ENCODE measurements at regions not wholly inside any gene's neighbourhood (a gene's known extent, or its start where the extent isn't known, plus 50 kb on each side); places are given as distances from the start of the nearest gene placed in this dataset.
A peak's percentile ranks its signal among the peaks of the same experiment; 100 is the strongest.

DNA sequence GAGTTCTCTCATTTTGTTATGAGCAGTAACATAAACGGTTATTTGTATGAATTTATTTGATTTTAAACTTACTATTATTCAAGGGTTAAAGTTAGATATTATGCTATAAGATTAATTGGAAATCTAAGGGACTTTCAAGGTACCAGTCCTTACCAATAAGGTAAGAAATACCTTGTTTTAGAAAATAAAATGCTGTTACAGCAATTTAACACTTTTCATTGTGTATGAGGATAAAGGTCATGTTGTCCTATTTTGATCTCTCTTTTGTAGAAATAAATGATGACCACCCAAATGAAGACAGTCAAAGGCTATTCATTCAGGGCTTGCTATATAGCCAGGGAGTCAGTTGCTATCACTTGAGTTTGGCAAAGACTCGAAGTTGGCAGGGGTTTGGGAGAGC is 1185.9 kb upstream of the GOT2 start:
- Histone ChIP-seq H3K4me1 (ENCODE audit: insufficient read depth) (no peaks in the 10 kb centered on the region), H3K4me3 (no peak overlapping the region), H4K20me1 (ENCODE audit: insufficient read depth) (no peaks in the 10 kb centered on the region), H3K36me3 (ENCODE audit: low read depth) (no peaks in the 10 kb centered on the region), H3K27ac (no peak overlapping the region), H3K79me2 (ENCODE audit: insufficient read depth) (no peaks in the 10 kb centered on the region), H3K9me3 (ENCODE audit: low read depth) (no peaks in the 10 kb centered on the region), H3K9ac (no peak overlapping the region), H3F3A (ENCODE audit: insufficient read depth) (no peaks in the 10 kb centered on the region), H3K27me3 (replicated peaks; ENCODE audit: insufficient read depth) (no peaks in the 10 kb centered on the region), H2AFZ (no peak overlapping the region), H3K9me2 (ENCODE audit: insufficient read depth) (no peaks in the 10 kb centered on the region), H3K4me2 (ENCODE audit: unreplicated experiment) (no peak overlapping the region)
- in situ Hi-C loops (cut with MboI), result no loop called here
- TF ChIP-seq EZH2 (IDR thresholded peaks at IDR 0.05; ENCODE audit: insufficient read depth, poor library complexity, severe bottlenecking), result no peak
- TF ChIP-seq EZH2phosphoT487 (IDR thresholded peaks at IDR 0.05; ENCODE audit: insufficient read depth, low read depth), result no peak
- 3% methylated on average over 2 of the region's 2 CpGs for WGBS, 2 experiments (ENCODE audit: low coverage in 1 of 2, low lambda C conversion rate in 2 of 2, missing lambda C conversion rate in 2 of 2)
- DNase-seq, result no peak

DNA sequence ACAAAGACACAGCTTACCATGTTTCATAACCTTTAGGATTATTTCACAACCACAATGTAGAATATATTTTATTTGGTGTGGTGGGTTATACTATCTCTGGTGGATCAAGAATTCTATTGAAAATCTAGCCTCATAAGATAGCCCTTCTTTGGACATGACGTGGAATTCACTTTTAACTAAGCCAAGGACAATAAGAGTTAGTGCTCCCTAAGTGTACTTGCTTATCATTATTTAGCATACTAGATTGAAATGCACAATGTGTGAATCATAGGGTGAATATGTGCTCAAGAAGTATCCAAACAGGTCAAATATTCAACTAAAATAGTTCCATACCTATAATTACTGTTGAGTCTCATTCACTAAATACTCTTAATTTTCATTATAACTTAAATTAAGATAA is 1179.5 kb upstream of the GOT2 start:
- Histone ChIP-seq H4K20me1 (ENCODE audit: insufficient read depth) (no peaks in the 10 kb centered on the region), H3K4me1 (ENCODE audit: insufficient read depth) (no peaks in the 10 kb centered on the region), H3K27ac (no peak overlapping the region), H3K4me2 (ENCODE audit: unreplicated experiment) (no peak overlapping the region), H3K79me2 (ENCODE audit: insufficient read depth) (no peaks in the 10 kb centered on the region), H3K4me3 (no peak overlapping the region), H2AFZ (no peak overlapping the region), H3F3A (ENCODE audit: insufficient read depth) (no peaks in the 10 kb centered on the region), H3K36me3 (ENCODE audit: low read depth) (no peaks in the 10 kb centered on the region), H3K9me2 (ENCODE audit: insufficient read depth) (no peaks in the 10 kb centered on the region), H3K9me3 (ENCODE audit: low read depth) (no peaks in the 10 kb centered on the region), H3K27me3 (replicated peaks; ENCODE audit: insufficient read depth) (no peaks in the 10 kb centered on the region), H3K9ac (no peak overlapping the region)
- no peak for DNase-seq
- no peak for TF ChIP-seq EZH2 (IDR thresholded peaks at IDR 0.05; ENCODE audit: insufficient read depth, poor library complexity, severe bottlenecking)
- TF ChIP-seq EZH2phosphoT487 (IDR thresholded peaks at IDR 0.05; ENCODE audit: insufficient read depth, low read depth), result no peak
- WGBS, 2 experiments (ENCODE audit: low coverage in 1 of 2, low lambda C conversion rate in 2 of 2, missing lambda C conversion rate in 2 of 2), result 6 to 16% methylated on average over 1 of the region's 1 CpG
- in situ Hi-C loops (cut with MboI), result no loop called here

DNA sequence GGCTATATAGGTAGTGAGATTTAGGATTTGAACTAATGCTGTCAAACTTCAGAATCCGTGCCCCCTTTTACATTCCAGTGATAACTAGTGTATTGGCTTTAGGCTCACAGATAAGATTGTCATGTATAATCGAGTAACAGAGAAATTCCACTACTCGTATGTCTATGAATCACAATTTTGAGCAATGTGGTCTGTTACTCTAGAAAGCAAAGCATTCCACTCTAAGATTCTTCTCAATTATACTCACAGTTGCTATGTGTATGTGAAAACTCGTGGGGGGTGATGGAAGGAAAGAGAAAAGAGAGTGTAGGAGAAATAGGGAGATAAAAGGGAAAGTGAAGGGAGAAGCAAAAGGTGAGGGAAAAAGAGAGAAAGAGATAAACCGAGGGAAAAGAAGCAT is 1175.1 kb upstream of the GOT2 start:
- no peaks in the 10 kb centered on the region for H3K27me3 ChIP-seq (replicated peaks; ENCODE audit: insufficient read depth)
- H3K36me3 ChIP-seq (ENCODE audit: low read depth), result no peaks in the 10 kb centered on the region
- no peak overlapping the region for H3K27ac ChIP-seq
- no peak overlapping the region for H3K4me3 ChIP-seq
- TF ChIP-seq EZH2 (IDR thresholded peaks at IDR 0.05; ENCODE audit: insufficient read depth, poor library complexity, severe bottlenecking) (no peak), EZH2phosphoT487 (IDR thresholded peaks at IDR 0.05; ENCODE audit: insufficient read depth, low read depth) (no peak)
- no peaks in the 10 kb centered on the region for H3K4me1 ChIP-seq (ENCODE audit: insufficient read depth)
- 13% methylated on average over 5 of the region's 5 CpGs for WGBS, 2 experiments (ENCODE audit: low coverage in 1 of 2, low lambda C conversion rate in 2 of 2, missing lambda C conversion rate in 2 of 2)
- in situ Hi-C loops (cut with MboI), result no loop called here
- H3F3A ChIP-seq (ENCODE audit: insufficient read depth), result no peaks in the 10 kb centered on the region
- DNase-seq, result peak; percentile 8
- H3K4me2 ChIP-seq (ENCODE audit: unreplicated experiment), result no peak overlapping the region
- no peaks in the 10 kb centered on the region for H3K9me2 ChIP-seq (ENCODE audit: insufficient read depth)
- no peaks in the 10 kb centered on the region for H3K9me3 ChIP-seq (ENCODE audit: low read depth)
- H3K9ac ChIP-seq, result no peak overlapping the region
- no peaks in the 10 kb centered on the region for H3K79me2 ChIP-seq (ENCODE audit: insufficient read depth)
- no peak overlapping the region for H2AFZ ChIP-seq
- H4K20me1 ChIP-seq (ENCODE audit: insufficient read depth), result no peaks in the 10 kb centered on the region

DNA sequence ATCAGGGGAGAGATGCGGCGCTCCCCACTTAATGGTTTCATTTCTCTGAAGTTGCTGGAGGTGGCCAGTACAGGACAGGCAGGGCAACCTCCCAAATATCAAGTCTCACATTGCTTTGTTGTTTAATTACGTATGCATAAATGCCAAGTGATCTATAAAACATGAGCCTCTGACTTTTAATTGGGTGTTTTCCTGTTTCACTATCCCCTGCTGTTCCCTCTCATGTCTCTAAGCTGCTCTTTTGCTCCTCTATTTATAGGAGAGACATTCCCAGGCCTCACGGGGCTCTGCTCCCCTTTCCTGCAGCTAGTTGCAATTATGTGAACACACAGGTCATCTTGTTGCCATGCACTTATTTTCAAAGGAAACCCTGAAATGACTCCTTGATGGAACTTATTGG is 1173.5 kb upstream of the GOT2 start:
- Histone ChIP-seq H3K4me2 (ENCODE audit: unreplicated experiment) (no peak overlapping the region), H3F3A (ENCODE audit: insufficient read depth) (no peaks in the 10 kb centered on the region), H3K27me3 (replicated peaks; ENCODE audit: insufficient read depth) (no peaks in the 10 kb centered on the region), H3K9me3 (ENCODE audit: low read depth) (no peaks in the 10 kb centered on the region), H3K4me3 (no peak overlapping the region), H3K4me1 (ENCODE audit: insufficient read depth) (no peaks in the 10 kb centered on the region), H3K79me2 (ENCODE audit: insufficient read depth) (no peaks in the 10 kb centered on the region), H4K20me1 (ENCODE audit: insufficient read depth) (no peaks in the 10 kb centered on the region), H3K9ac (no peak overlapping the region), H3K27ac (no peak overlapping the region), H3K36me3 (ENCODE audit: low read depth) (no peaks in the 10 kb centered on the region), H3K9me2 (ENCODE audit: insufficient read depth) (no peaks in the 10 kb centered on the region), H2AFZ (no peak overlapping the region)
- in situ Hi-C loops (cut with MboI), result no loop called here
- no peak for DNase-seq
- 39 to 40% methylated on average over 4 of the region's 4 CpGs for WGBS, 2 experiments (ENCODE audit: low coverage in 1 of 2, low lambda C conversion rate in 2 of 2, missing lambda C conversion rate in 2 of 2)
- TF ChIP-seq EZH2 (IDR thresholded peaks at IDR 0.05; ENCODE audit: insufficient read depth, poor library complexity, severe bottlenecking) (no peak), EZH2phosphoT487 (IDR thresholded peaks at IDR 0.05; ENCODE audit: insufficient read depth, low read depth) (no peak)

DNA sequence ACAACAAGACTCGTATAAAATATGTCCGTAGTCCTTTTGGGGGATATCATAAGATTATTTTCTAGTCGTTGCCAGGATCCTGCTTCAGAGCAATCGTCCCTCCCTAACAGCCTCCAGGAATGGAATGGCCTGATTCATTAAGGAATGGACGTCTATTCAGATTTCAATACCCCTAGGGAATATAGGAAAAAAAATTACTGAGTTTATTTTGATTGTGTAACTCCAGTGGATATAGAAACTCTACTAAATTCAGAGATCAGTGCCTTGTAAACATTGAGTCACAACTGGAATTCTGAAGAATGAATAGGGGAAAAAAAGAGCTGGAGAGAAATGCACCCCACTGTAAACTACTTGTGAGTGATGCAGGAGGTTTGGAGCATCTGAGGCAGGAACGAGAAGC is 1171.5 kb upstream of the GOT2 start:
- in situ Hi-C loops (cut with MboI), result no loop called here
- Histone ChIP-seq H3K9ac (no peak overlapping the region), H3K4me3 (no peak overlapping the region), H3K9me3 (ENCODE audit: low read depth) (no peaks in the 10 kb centered on the region), H3K36me3 (ENCODE audit: low read depth) (no peaks in the 10 kb centered on the region), H2AFZ (no peak overlapping the region), H3K9me2 (ENCODE audit: insufficient read depth) (no peaks in the 10 kb centered on the region), H3K27me3 (replicated peaks; ENCODE audit: insufficient read depth) (no peaks in the 10 kb centered on the region), H3K4me1 (ENCODE audit: insufficient read depth) (no peaks in the 10 kb centered on the region), H3K4me2 (ENCODE audit: unreplicated experiment) (no peak overlapping the region), H3F3A (ENCODE audit: insufficient read depth) (no peaks in the 10 kb centered on the region), H4K20me1 (ENCODE audit: insufficient read depth) (no peaks in the 10 kb centered on the region), H3K27ac (no peak overlapping the region), H3K79me2 (ENCODE audit: insufficient read depth) (no peaks in the 10 kb centered on the region)
- TF ChIP-seq EZH2phosphoT487 (IDR thresholded peaks at IDR 0.05; ENCODE audit: insufficient read depth, low read depth), result no peak
- TF ChIP-seq EZH2 (IDR thresholded peaks at IDR 0.05; ENCODE audit: insufficient read depth, poor library complexity, severe bottlenecking), result no peak
- WGBS, 2 experiments (ENCODE audit: low coverage in 1 of 2, low lambda C conversion rate in 2 of 2, missing lambda C conversion rate in 2 of 2), result 12 to 14% methylated on average over 6 of the region's 6 CpGs
- peak; percentile 24 for DNase-seq
